ENCODE measurements at regions not wholly inside any gene's neighbourhood (a gene's known extent, or its start where the extent isn't known, plus 50 kb on each side); places are given as distances from the start of the nearest gene placed in this dataset.

DNA sequence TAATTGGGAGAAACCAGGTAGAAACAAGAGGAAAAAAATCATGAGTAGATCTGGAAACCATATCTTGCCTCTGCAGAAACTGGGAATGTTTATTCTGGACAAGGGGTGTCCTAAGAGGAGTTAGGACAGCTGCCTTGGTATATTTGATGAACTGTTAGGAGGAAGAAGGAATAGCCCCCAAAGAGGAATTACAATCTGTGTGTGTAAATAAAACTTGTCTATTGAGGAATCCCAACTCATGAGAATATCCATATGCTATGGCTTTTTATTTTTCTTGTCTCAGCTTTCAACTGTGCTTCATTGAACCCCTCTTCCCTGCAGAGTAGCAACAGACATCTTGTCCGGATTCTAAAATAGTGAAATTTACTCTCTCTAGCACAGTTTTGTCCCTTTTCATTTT is 423.5 kb upstream of the SLC14A2 start:
- Histone ChIP-seq H3K4me3 (no peak overlapping the region), H3K27ac (no peak overlapping the region), H3K36me3 (no peaks in the 10 kb centered on the region), H3K9me3 (no peaks in the 10 kb centered on the region), H3K27me3 (no peaks in the 10 kb centered on the region), H3K4me1 (no peaks in the 10 kb centered on the region)
- in situ Hi-C loops (cut with MboI; ENCODE audit: low pct_ligation_motif_present in 1 of 4, low pct_unique_long_range_greater_than_20kb in 1 of 4, low sequenced_read_pairs in 3 of 4) (no loop called here), intact Hi-C loops (cut with DNase I; ENCODE audit: low total_unique reads) (no loop called here)
- WGBS, 2 donors (ENCODE audit: low coverage in 1 of 2), result 91 to 94% methylated on average over 1 of the region's 1 CpG
- TF ChIP-seq, protein P1, sequence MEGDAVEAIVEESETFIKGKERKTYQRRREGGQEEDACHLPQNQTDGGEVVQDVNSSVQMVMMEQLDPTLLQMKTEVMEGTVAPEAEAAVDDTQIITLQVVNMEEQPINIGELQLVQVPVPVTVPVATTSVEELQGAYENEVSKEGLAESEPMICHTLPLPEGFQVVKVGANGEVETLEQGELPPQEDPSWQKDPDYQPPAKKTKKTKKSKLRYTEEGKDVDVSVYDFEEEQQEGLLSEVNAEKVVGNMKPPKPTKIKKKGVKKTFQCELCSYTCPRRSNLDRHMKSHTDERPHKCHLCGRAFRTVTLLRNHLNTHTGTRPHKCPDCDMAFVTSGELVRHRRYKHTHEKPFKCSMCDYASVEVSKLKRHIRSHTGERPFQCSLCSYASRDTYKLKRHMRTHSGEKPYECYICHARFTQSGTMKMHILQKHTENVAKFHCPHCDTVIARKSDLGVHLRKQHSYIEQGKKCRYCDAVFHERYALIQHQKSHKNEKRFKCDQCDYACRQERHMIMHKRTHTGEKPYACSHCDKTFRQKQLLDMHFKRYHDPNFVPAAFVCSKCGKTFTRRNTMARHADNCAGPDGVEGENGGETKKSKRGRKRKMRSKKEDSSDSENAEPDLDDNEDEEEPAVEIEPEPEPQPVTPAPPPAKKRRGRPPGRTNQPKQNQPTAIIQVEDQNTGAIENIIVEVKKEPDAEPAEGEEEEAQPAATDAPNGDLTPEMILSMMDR (IDR thresholded peaks at IDR 0.05), result no peak
- TF ChIP-seq EP300 (IDR thresholded peaks at IDR 0.05; ENCODE audit: low read depth), result no peak
- TF ChIP-seq POLR2A (IDR thresholded peaks at IDR 0.05), result no peak
- TF ChIP-seq POLR2AphosphoS5 (IDR thresholded peaks at IDR 0.05), result no peak
- DNase-seq, result no peak

DNA sequence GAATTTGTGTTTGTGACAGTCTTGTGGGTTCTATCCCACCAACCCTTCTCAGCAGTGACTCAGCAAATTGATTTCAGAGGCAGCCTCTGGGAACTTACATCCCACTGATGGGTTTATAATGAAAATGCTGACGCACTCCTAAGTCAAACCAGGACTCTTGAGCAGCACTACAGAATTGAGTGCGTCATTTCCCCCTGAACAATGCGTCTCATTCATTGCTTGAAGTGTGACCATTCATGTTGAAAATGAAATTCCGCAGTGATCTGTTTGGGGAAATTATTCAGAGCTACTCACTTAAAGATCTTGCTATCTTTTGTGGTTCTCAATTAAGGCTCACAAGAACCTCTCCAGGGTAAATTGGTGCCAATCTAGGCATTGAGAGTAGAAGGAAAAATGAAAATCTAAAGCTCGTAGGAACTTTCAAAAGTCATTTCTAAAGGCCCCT is 417.7 kb upstream of the SLC14A2 start:
- no peak for DNase-seq
- Histone ChIP-seq H3K27me3 (no peaks in the 10 kb centered on the region), H3K36me3 (no peaks in the 10 kb centered on the region), H3K27ac (no peak overlapping the region), H3K9me3 (no peaks in the 10 kb centered on the region), H3K4me3 (no peak overlapping the region), H3K4me1 (no peaks in the 10 kb centered on the region)
- no peak for TF ChIP-seq POLR2A (IDR thresholded peaks at IDR 0.05)
- no peak for TF ChIP-seq EP300 (IDR thresholded peaks at IDR 0.05; ENCODE audit: low read depth)
- TF ChIP-seq, protein P1 (IDR thresholded peaks at IDR 0.05), result no peak
- no peak for TF ChIP-seq POLR2AphosphoS5 (IDR thresholded peaks at IDR 0.05)
- intact Hi-C loops (cut with DNase I; ENCODE audit: low total_unique reads), result no loop called here
- WGBS, 2 donors (ENCODE audit: low coverage in 1 of 2), result 62 to 75% methylated on average over 3 to 5 of the region's 5 CpGs
- in situ Hi-C loops (cut with MboI; ENCODE audit: low pct_ligation_motif_present in 1 of 4, low pct_unique_long_range_greater_than_20kb in 1 of 4, low sequenced_read_pairs in 3 of 4), result no loop called here

DNA sequence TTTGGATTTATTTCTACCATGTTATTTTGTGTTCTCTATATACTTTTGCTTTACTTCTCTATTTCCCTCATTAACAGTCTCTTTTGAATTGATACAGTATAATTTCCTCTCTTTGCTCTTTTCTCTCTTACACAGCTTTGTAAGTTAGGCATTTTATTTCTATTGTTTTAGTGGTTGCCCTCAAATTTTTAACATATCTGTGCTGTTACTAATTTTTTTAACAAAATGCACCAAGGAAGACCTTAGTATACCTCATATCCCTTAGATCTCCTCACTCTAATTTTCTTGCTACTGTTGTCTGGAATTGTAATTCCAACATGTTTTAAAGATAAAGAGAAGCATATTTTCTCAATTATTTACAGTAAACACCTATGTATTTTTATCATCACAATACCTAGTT is 416.8 kb upstream of the SLC14A2 start:
- DNase-seq, result no peak
- no peaks in the 10 kb centered on the region for H3K27me3 ChIP-seq
- in situ Hi-C loops (cut with MboI; ENCODE audit: low pct_ligation_motif_present in 1 of 4, low pct_unique_long_range_greater_than_20kb in 1 of 4, low sequenced_read_pairs in 3 of 4) (no loop called here), intact Hi-C loops (cut with DNase I; ENCODE audit: low total_unique reads) (no loop called here)
- H3K9me3 ChIP-seq, result no peaks in the 10 kb centered on the region
- no peak overlapping the region for H3K4me3 ChIP-seq
- TF ChIP-seq, protein P1 (IDR thresholded peaks at IDR 0.05), result no peak
- TF ChIP-seq POLR2AphosphoS5 (IDR thresholded peaks at IDR 0.05) (no peak), EP300 (IDR thresholded peaks at IDR 0.05; ENCODE audit: low read depth) (no peak), POLR2A (IDR thresholded peaks at IDR 0.05) (no peak)
- no peaks in the 10 kb centered on the region for H3K4me1 ChIP-seq
- no peaks in the 10 kb centered on the region for H3K36me3 ChIP-seq
- H3K27ac ChIP-seq, result no peak overlapping the region

DNA sequence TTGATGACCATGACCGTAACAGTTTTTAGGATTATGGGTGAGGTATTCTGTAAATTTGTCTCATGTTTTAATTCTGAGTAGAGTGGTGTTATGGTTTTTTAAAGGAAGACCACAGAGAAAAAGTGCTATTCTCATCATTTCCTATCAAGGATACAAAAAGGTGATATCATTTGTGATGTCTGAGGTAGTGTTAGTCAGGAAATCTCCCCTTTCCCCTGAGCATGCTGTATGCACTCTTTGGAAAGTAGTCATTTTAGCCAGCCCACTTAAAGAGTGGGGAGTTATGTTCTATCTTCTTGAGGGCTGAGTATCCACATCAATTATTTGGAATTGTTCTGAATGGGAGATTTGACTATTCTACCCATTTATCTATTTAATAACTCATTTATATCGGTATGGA is 414.2 kb upstream of the SLC14A2 start:
- Histone ChIP-seq H3K4me3 (no peak overlapping the region), H3K9me3 (no peaks in the 10 kb centered on the region), H3K36me3 (no peaks in the 10 kb centered on the region), H3K27ac (no peak overlapping the region), H3K4me1 (no peaks in the 10 kb centered on the region), H3K27me3 (no peaks in the 10 kb centered on the region)
- in situ Hi-C loops (cut with MboI; ENCODE audit: low pct_ligation_motif_present in 1 of 4, low pct_unique_long_range_greater_than_20kb in 1 of 4, low sequenced_read_pairs in 3 of 4) (loop anchor here in 2 of 4 donors (25.0 kb wide), 3 partner anchors 289 to 1064 kb away; partner anchors contain the start of gene SETBP1 (in 1 of the 2)), intact Hi-C loops (cut with DNase I; ENCODE audit: low total_unique reads) (no loop called here)
- DNase-seq, result no peak
- TF ChIP-seq POLR2AphosphoS5 (IDR thresholded peaks at IDR 0.05) (no peak), EP300 (IDR thresholded peaks at IDR 0.05; ENCODE audit: low read depth) (no peak), POLR2A (IDR thresholded peaks at IDR 0.05) (no peak)
- TF ChIP-seq, protein P1 (IDR thresholded peaks at IDR 0.05), result no peak
- 94 to 100% methylated on average over 2 of the region's 2 CpGs for WGBS, 2 donors (ENCODE audit: low coverage in 1 of 2)

All from transverse colon (tissue), 4 donors.